Ovary (tissue), 3 donors: ENCODE measurements at regions not wholly inside any gene's neighbourhood (a gene's known extent, or its start where the extent isn't known, plus 50 kb on each side); places are given as distances from the start of the nearest gene placed in this dataset.

Experiments
- EP300 ChIP-seq: sonication (generic); formaldehyde crosslinking; IDR thresholded peaks from one replicate; pipeline ENCODE4 v1.6.1; 2017; ENCODE audit warnings: antibody characterized with exemption
- POLR2A ChIP-seq: fragments of 450-650 bp; IDR thresholded peaks from one replicate; pipeline ENCODE4 v1.6.1; 2017; ENCODE audit warnings: antibody characterized with exemption, mild to moderate bottlenecking, moderate library complexity
- TF ChIP-seq, protein P1 (sequence below), 3 donors: fragments of 450-650 bp in 2 of 3; fragments of 200-600 bp in 1 of 3; IDR thresholded peaks; one replicate each; pipeline versions ENCODE4 v1.5.1 to v1.8.0; 2016 to 2022; ENCODE audit warnings: antibody characterized with exemption in 3 of 3, mild to moderate bottlenecking in 1 of 3
- donor health status: DM: no; HTN: no; CAD: no.

GRCh38 chr15:39193611-39194010 is 387.3 kb upstream of the THBS1 start:
- TF ChIP-seq, protein P1, sequence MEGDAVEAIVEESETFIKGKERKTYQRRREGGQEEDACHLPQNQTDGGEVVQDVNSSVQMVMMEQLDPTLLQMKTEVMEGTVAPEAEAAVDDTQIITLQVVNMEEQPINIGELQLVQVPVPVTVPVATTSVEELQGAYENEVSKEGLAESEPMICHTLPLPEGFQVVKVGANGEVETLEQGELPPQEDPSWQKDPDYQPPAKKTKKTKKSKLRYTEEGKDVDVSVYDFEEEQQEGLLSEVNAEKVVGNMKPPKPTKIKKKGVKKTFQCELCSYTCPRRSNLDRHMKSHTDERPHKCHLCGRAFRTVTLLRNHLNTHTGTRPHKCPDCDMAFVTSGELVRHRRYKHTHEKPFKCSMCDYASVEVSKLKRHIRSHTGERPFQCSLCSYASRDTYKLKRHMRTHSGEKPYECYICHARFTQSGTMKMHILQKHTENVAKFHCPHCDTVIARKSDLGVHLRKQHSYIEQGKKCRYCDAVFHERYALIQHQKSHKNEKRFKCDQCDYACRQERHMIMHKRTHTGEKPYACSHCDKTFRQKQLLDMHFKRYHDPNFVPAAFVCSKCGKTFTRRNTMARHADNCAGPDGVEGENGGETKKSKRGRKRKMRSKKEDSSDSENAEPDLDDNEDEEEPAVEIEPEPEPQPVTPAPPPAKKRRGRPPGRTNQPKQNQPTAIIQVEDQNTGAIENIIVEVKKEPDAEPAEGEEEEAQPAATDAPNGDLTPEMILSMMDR (IDR thresholded peaks at IDR 0.05): no peak
- TF ChIP-seq POLR2A (no peak), EP300 (no peak)
